HepG2 (cell line): ENCODE measurements at regions not wholly inside any gene's neighbourhood (a gene's known extent, or its start where the extent isn't known, plus 50 kb on each side); places are given as distances from the start of the nearest gene placed in this dataset.

Experiments used
- ATAC-seq: fragments of 200-7000 bp; cut with Tn5 transposase; 3 replicates; pipeline ENCODE4 v1.9.1; 2020; ENCODE audit warnings: mild to moderate bottlenecking, moderate library complexity
- BruUV-seq: library from RNA; stranded (reverse); fragments of 400-500 nt; replicated peaks from 2 replicates; lab custom pipeline; 2021; lab: Mats Ljungman, UMichigan
- CTCF ChIA-PET: fragments of 300-600 bp; formaldehyde crosslinking; extraction: SDS; loops from one replicate; lab custom pipeline; 2021; ENCODE audit warnings: low total read pairs, inconsistent platforms, low intra/inter-chr PET ratio; lab: Yijun Ruan, JAX
- POLR2A ChIA-PET: fragments of 350-600 bp; sonication (Branson Sonifier 250); formaldehyde crosslinking; loops from one replicate; lab custom pipeline; 2020; ENCODE audit warnings: antibody characterized with exemption, inconsistent platforms; lab: Yijun Ruan, JAX
- DNase-seq: peaks from one replicate; pipeline ENCODE4 v3.0.0-alpha.2; 2015; ENCODE audit warnings: low spot score
- FAIRE-seq: peaks from 3 replicates; lab custom pipeline; 2011; peaks lifted over from hg19 to GRCh38; lab: Jason Lieb, UNC
- H2AFZ ChIP-seq: one replicate; pipeline ENCODE4 v1.6.1; 2011; ENCODE audit warnings: low read length, inconsistent platforms
- H3K27ac ChIP-seq: fragments of 300-600 bp; 3 replicates; pipeline ENCODE4 v1.8.0; 2011; ENCODE audit warnings: mixed run types, mild to moderate bottlenecking, mixed read lengths, low read length, inconsistent platforms; ENCODE audit not compliant: insufficient read depth; ENCODE audit errors: extremely low read length
- H3K27me3 ChIP-seq, 2 experiments: fragments of 200-600 bp in 1 of 2; 2 replicates in 1 of 2; 3 replicates in 1 of 2; pipeline versions ENCODE4 v1.6.0 to v1.8.0; 2011; ENCODE audit warnings: low read length in 2 of 2, mild to moderate bottlenecking in 2 of 2, moderate library complexity in 2 of 2, inconsistent platforms in 1 of 2; ENCODE audit not compliant: insufficient read depth in 2 of 2, control insufficient read depth in 1 of 2
- H3K36me3 ChIP-seq, 2 experiments: fragments of 200-600 bp in 1 of 2; replicated peaks in 1 of 2; 2 replicates in 1 of 2; 3 replicates in 1 of 2; pipeline versions ENCODE4 v1.5.1 to v1.8.0; 2011; ENCODE audit warnings: low read length in 2 of 2, inconsistent platforms in 1 of 2; ENCODE audit not compliant: insufficient read depth in 2 of 2, control insufficient read depth in 1 of 2
- H3K4me1 ChIP-seq: 2 replicates; pipeline ENCODE4 v1.5.1; 2012; ENCODE audit warnings: low read length, inconsistent platforms; ENCODE audit not compliant: insufficient read depth
- H3K4me2 ChIP-seq: 2 replicates; pipeline ENCODE4 v1.6.0; 2011; ENCODE audit warnings: low read depth, low read length, inconsistent platforms
- H3K4me3 ChIP-seq, 3 experiments: fragments of 200-600 bp in 1 of 3; sonication (generic), shearing (Covaris generic) in 1 of 3; replicated peaks in 1 of 3; 2 replicates each; pipeline ENCODE4 v1.5.1; 2011 to 2016; ENCODE audit warnings: low read length in 3 of 3, inconsistent platforms in 2 of 3, low read depth in 2 of 3, mild to moderate bottlenecking in 2 of 3, control low read depth in 1 of 3, mixed read lengths in 1 of 3; ENCODE audit not compliant: insufficient read depth in 1 of 3
- H3K79me2 ChIP-seq: one replicate; pipeline ENCODE4 v1.6.1; 2011; ENCODE audit warnings: low read length, inconsistent platforms; ENCODE audit not compliant: insufficient read depth
- H3K9ac ChIP-seq: 2 replicates; pipeline ENCODE4 v1.6.0; 2011; ENCODE audit warnings: mild to moderate bottlenecking, low read depth, low read length, inconsistent platforms; ENCODE audit not compliant: insufficient read depth
- H3K9me3 ChIP-seq: 2 replicates; pipeline ENCODE4 v1.5.1; 2012; ENCODE audit warnings: mild to moderate bottlenecking, low read length
- H4K20me1 ChIP-seq: 2 replicates; pipeline ENCODE4 v1.6.0; 2011; ENCODE audit warnings: inconsistent platforms, mild to moderate bottlenecking, low read length, moderate library complexity; ENCODE audit not compliant: insufficient read depth
- KLF15 ChIP-seq: sonication (generic); formaldehyde crosslinking; IDR thresholded peaks from 2 replicates; pipeline ENCODE4 v1.8.1; 2023; ENCODE audit warnings: borderline replicate concordance, mild to moderate bottlenecking, inconsistent platforms, missing genetic modification reagents, mixed read lengths
- KLF6 ChIP-seq: IDR thresholded peaks from 2 replicates; pipeline ENCODE4 v1.8.0; 2016; ENCODE audit warnings: missing biosample characterization, missing genetic modification reagents
- MAFF ChIP-seq: IDR thresholded peaks from 2 replicates; pipeline ENCODE4 v1.6.1; 2011; ENCODE audit warnings: low read depth, low read length, improper control_type of control experiment
- MAFK ChIP-seq, 2 experiments: IDR thresholded peaks in 1 of 2; conservative IDR thresholded peaks in 1 of 2; 2 replicates each; pipeline ENCODE4 v1.6.1; 2011; ENCODE audit warnings: improper control_type of control experiment in 2 of 2, low read length in 2 of 2
- MLXIP ChIP-seq: sonication (generic); formaldehyde crosslinking; IDR thresholded peaks from 2 replicates; pipeline ENCODE4 v1.9.0; 2021; ENCODE audit warnings: missing genetic modification reagents, borderline replicate concordance
- SOX13 ChIP-seq, 3 experiments: fragments of 450-650 bp in 1 of 3; sonication (generic) in 1 of 3; formaldehyde crosslinking in 1 of 3; IDR thresholded peaks in 2 of 3; conservative IDR thresholded peaks in 1 of 3; 2 replicates each; pipeline versions ENCODE4 v1.5.0 to v1.6.1; 2016 to 2020; ENCODE audit warnings: antibody characterized with exemption in 1 of 3, mild to moderate bottlenecking in 1 of 3, missing compliant biosample characterization in 1 of 3, missing genetic modification reagents in 1 of 3, moderate library complexity in 1 of 3
- TCF12 ChIP-seq, 2 experiments: fragments of 450-650 bp in 1 of 2; sonication (generic) in 1 of 2; formaldehyde crosslinking in 1 of 2; IDR thresholded peaks; 2 replicates each; pipeline versions ENCODE4 v1.6.1 to v1.8.0; 2017 to 2022; ENCODE audit warnings: antibody characterized with exemption in 1 of 2, mild to moderate bottlenecking in 1 of 2, missing genetic modification reagents in 1 of 2, moderate library complexity in 1 of 2
- WGBS: methylation state at CpG from one replicate; pipeline ENCODE4 v1.1.6; 2017; ENCODE audit warnings: low lambda C conversion rate; 5-methylcytosine and 5-hydroxymethylcytosine counted together
- in situ Hi-C: cut with HindIII; loops from 2 replicates; pipeline ENCODE4 v1.10.0; 2017; ENCODE audit warnings: low pct_unique_long_range_greater_than_20kb; ENCODE audit not compliant: extremely low pct_ligation_motif_present
- intact Hi-C: fragments of 100-400 bp; cut with micrococcal nuclease; formaldehyde crosslinking; loops from one replicate; pipeline ENCODE4 v1.10.0; 2022; ENCODE audit not compliant: unreplicated experiment
- TF ChIP-seq, protein P1 (sequence below): sonication (generic); formaldehyde crosslinking; IDR thresholded peaks from 2 replicates; pipeline ENCODE4 v1.4.0; 2020; ENCODE audit warnings: missing genetic modification reagents

GRCh38 chr2:59076079-59076619, 835.0 kb upstream of the FANCL start (continued):
- TF ChIP-seq, protein P1, sequence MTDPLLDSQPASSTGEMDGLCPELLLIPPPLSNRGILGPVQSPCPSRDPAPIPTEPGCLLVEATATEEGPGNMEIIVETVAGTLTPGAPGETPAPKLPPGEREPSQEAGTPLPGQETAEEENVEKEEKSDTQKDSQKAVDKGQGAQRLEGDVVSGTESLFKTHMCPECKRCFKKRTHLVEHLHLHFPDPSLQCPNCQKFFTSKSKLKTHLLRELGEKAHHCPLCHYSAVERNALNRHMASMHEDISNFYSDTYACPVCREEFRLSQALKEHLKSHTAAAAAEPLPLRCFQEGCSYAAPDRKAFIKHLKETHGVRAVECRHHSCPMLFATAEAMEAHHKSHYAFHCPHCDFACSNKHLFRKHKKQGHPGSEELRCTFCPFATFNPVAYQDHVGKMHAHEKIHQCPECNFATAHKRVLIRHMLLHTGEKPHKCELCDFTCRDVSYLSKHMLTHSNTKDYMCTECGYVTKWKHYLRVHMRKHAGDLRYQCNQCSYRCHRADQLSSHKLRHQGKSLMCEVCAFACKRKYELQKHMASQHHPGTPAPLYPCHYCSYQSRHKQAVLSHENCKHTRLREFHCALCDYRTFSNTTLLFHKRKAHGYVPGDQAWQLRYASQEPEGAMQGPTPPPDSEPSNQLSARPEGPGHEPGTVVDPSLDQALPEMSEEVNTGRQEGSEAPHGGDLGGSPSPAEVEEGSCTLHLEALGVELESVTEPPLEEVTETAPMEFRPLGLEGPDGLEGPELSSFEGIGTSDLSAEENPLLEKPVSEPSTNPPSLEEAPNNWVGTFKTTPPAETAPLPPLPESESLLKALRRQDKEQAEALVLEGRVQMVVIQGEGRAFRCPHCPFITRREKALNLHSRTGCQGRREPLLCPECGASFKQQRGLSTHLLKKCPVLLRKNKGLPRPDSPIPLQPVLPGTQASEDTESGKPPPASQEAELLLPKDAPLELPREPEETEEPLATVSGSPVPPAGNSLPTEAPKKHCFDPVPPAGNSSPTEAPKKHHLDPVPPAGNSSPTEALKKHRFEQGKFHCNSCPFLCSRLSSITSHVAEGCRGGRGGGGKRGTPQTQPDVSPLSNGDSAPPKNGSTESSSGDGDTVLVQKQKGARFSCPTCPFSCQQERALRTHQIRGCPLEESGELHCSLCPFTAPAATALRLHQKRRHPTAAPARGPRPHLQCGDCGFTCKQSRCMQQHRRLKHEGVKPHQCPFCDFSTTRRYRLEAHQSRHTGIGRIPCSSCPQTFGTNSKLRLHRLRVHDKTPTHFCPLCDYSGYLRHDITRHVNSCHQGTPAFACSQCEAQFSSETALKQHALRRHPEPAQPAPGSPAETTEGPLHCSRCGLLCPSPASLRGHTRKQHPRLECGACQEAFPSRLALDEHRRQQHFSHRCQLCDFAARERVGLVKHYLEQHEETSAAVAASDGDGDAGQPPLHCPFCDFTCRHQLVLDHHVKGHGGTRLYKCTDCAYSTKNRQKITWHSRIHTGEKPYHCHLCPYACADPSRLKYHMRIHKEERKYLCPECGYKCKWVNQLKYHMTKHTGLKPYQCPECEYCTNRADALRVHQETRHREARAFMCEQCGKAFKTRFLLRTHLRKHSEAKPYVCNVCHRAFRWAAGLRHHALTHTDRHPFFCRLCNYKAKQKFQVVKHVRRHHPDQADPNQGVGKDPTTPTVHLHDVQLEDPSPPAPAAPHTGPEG (CRISPR knock-in tag) = no peak
- no peak for TF ChIP-seq KLF6
- TF ChIP-seq TCF12 (IDR thresholded peaks at IDR 0.05) = no peak
- TF ChIP-seq TCF12 (CRISPR knock-in tag; IDR thresholded peaks at IDR 0.05) = no peak
- no peak for TF ChIP-seq KLF15 (CRISPR knock-in tag)
- TF ChIP-seq SOX13 (IDR thresholded peaks at IDR 0.05) = no peak
- TF ChIP-seq SOX13 (CRISPR knock-in tag; conservative IDR thresholded peaks at IDR 0.05 in 1 of 2, IDR thresholded peaks at IDR 0.05 in 1 of 2) = peak in 1 of 2 experiments; percentile 50; a peak in 1 of 4 replicates

DNA sequence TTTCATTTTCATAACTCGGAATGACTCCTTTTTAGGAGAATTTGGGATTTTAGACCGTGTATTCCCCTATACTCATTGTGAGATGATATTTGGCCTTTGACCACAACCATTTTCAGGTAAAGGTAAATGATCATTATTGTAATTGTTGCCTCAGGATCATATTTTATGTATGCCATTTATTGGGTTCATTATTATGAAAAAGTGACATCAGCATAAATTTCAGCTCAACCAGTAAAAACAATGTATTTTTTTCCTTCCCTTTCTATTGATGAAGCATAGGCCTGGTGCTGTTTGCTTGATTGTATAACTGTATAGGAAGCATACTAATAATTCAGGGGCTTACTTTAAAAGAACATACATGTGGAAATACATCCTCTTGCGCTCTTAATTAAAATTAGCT, 832.9 kb upstream of the FANCL start:
- H3K27ac ChIP-seq = no peak overlapping the region
- DNase-seq (no peak), FAIRE-seq (no peak), ATAC-seq (no peak)
- no peaks in the 10 kb centered on the region for H4K20me1 ChIP-seq
- WGBS = 8% methylated on average over 3 of the region's 3 CpGs
- in situ Hi-C loops (no loop called here), intact Hi-C loops (no loop called here)
- no peaks in the 10 kb centered on the region for H3K9me3 ChIP-seq
- no peak overlapping the region for H2AFZ ChIP-seq
- POLR2A ChIA-PET = no interaction called here
- peak; percentile 38 to 55 for TF ChIP-seq MAFK (conservative IDR thresholded peaks at IDR 0.05 in 1 of 2, IDR thresholded peaks at IDR 0.05 in 1 of 2; ENCODE audit: low read length in 2 of 2)
- peak; percentile 56; the same call in 1 of the 2 replicates for TF ChIP-seq MAFF
- no peak for TF ChIP-seq MLXIP (CRISPR knock-in tag)
- no TSS peak for BruUV-seq
- no peak overlapping the region for H3K4me2 ChIP-seq
- no peak overlapping the region for H3K4me3 ChIP-seq
- H3K79me2 ChIP-seq = no peaks in the 10 kb centered on the region
- no peaks in the 10 kb centered on the region for H3K36me3 ChIP-seq
- H3K27me3 ChIP-seq = peaks cover 0 to 6% of the 10 kb centered on the region in 2 experiments; a peak in 1 of 5 replicates
- CTCF ChIA-PET = no interaction called here
- no peak overlapping the region for H3K9ac ChIP-seq
- peaks cover 7% of the 10 kb centered on the region for H3K4me1 ChIP-seq
